ENCODE measurements at regions not wholly inside any gene's neighbourhood (a gene's known extent, or its start where the extent isn't known, plus 50 kb on each side); places are given as distances from the start of the nearest gene placed in this dataset.

- TF ChIP-seq CTCF (IDR thresholded peaks at IDR 0.05) (no peak), POLR2A (IDR thresholded peaks at IDR 0.05) (no peak), POLR2AphosphoS5 (IDR thresholded peaks at IDR 0.05) (no peak)
Measured at GRCh38 chr2:14313341-14313740, 319.2 kb upstream of the LRATD1 start.
